Adipocyte (in vitro differentiated cells): ENCODE measurements at regions not wholly inside any gene's neighbourhood (a gene's known extent, or its start where the extent isn't known, plus 50 kb on each side); places are given as distances from the start of the nearest gene placed in this dataset.
A peak's percentile ranks its signal among the peaks of the same experiment; 100 is the strongest.

Source experiments
- DNase-seq: peaks from one replicate; pipeline ENCODE4 v3.0.0-alpha.2; 2015; ENCODE audit warnings: low read depth
- H3K27me3 ChIP-seq: replicated peaks from 2 replicates; pipeline ENCODE4 v1.7.0; 2013; ENCODE audit warnings: mild to moderate bottlenecking, low read length, moderate library complexity; ENCODE audit not compliant: control insufficient read depth, insufficient read depth
- H3K36me3 ChIP-seq: 2 replicates; pipeline ENCODE4 v1.7.0; 2013; ENCODE audit warnings: low read length, mild to moderate bottlenecking, moderate library complexity; ENCODE audit not compliant: control insufficient read depth, insufficient read depth, severe bottlenecking
- H3K4me1 ChIP-seq: 2 replicates; pipeline ENCODE4 v1.7.0; 2013; ENCODE audit warnings: mild to moderate bottlenecking, low read length, moderate library complexity; ENCODE audit not compliant: control insufficient read depth, insufficient read depth
- H3K4me3 ChIP-seq: 2 replicates; pipeline ENCODE4 v1.7.0; 2013; ENCODE audit warnings: mild to moderate bottlenecking, low read length, moderate library complexity
- H3K9ac ChIP-seq: 2 replicates; pipeline ENCODE4 v1.7.0; 2013; ENCODE audit warnings: mild to moderate bottlenecking, low read length, moderate library complexity
- H3K9me3 ChIP-seq: 2 replicates; pipeline ENCODE4 v1.7.0; 2013; ENCODE audit warnings: mild to moderate bottlenecking, low read length, moderate library complexity; ENCODE audit not compliant: control insufficient read depth

DNA sequence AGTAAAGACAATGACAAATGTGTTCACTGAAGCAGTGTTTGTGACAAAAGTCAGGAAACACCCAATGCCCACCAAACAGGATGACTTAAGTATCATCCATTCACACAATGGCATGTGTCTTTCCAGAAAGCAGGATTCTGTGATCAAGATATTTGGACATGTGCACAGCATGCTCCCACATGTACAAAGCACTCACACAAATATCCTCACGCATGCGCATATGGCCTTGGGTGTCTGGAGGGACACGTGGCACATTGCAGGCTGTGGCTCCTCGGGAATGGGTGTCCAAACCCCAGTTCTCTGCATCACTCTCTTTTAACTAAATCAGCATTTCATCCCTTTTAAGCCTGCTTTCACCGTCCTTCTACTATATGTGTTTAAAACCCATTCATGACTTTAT, 130.5 kb downstream of the KLF13 start:
- Histone ChIP-seq H3K27me3 (no peaks in the 10 kb centered on the region), H3K4me1 (peaks cover 38% of the 10 kb centered on the region), H3K36me3 (no peaks in the 10 kb centered on the region), H3K4me3 (peak overlapping the region; percentile 25), H3K9ac (peak overlapping the region; percentile 72), H3K9me3 (no peaks in the 10 kb centered on the region)
- DNase-seq, result peak; percentile 40

- H3K4me3 ChIP-seq, result peak overlapping the region; percentile 25
- no peaks in the 10 kb centered on the region for H3K9me3 ChIP-seq
- no peaks in the 10 kb centered on the region for H3K27me3 ChIP-seq
- H3K9ac ChIP-seq, result peak overlapping the region; percentile 72
- peaks cover 38% of the 10 kb centered on the region for H3K4me1 ChIP-seq
- peak; percentile 81 for DNase-seq
- H3K36me3 ChIP-seq, result no peaks in the 10 kb centered on the region
Observed at GRCh38 chr15:31457631-31458526, 131.2 kb downstream of the KLF13 start.

- H3K4me3 ChIP-seq, result no peak overlapping the region
- H3K36me3 ChIP-seq, result no peaks in the 10 kb centered on the region
- no peaks in the 10 kb centered on the region for H3K9me3 ChIP-seq
- H3K27me3 ChIP-seq, result peaks cover 3% of the 10 kb centered on the region
- no peak overlapping the region for H3K9ac ChIP-seq
- peaks cover 38% of the 10 kb centered on the region for H3K4me1 ChIP-seq
- DNase-seq, result no peak
Observed at GRCh38 chr15:31458596-31459399, 132.2 kb downstream of the KLF13 start.

- Histone ChIP-seq H3K36me3 (no peaks in the 10 kb centered on the region), H3K9ac (no peak overlapping the region), H3K9me3 (no peaks in the 10 kb centered on the region), H3K4me3 (no peak overlapping the region), H3K27me3 (peaks cover 3% of the 10 kb centered on the region), H3K4me1 (peaks cover 38% of the 10 kb centered on the region)
- no peak for DNase-seq
Observed at GRCh38 chr15:31459400-31459748, 132.7 kb downstream of the KLF13 start.

- H3K4me3 ChIP-seq, result no peak overlapping the region
- no peak overlapping the region for H3K9ac ChIP-seq
- H3K4me1 ChIP-seq, result peaks cover 38% of the 10 kb centered on the region
- H3K9me3 ChIP-seq, result no peaks in the 10 kb centered on the region
- peaks cover 8% of the 10 kb centered on the region for H3K27me3 ChIP-seq
- DNase-seq, result no peak
- H3K36me3 ChIP-seq, result no peaks in the 10 kb centered on the region
Observed at GRCh38 chr15:31461375-31461774, 134.7 kb downstream of the KLF13 start.

DNA sequence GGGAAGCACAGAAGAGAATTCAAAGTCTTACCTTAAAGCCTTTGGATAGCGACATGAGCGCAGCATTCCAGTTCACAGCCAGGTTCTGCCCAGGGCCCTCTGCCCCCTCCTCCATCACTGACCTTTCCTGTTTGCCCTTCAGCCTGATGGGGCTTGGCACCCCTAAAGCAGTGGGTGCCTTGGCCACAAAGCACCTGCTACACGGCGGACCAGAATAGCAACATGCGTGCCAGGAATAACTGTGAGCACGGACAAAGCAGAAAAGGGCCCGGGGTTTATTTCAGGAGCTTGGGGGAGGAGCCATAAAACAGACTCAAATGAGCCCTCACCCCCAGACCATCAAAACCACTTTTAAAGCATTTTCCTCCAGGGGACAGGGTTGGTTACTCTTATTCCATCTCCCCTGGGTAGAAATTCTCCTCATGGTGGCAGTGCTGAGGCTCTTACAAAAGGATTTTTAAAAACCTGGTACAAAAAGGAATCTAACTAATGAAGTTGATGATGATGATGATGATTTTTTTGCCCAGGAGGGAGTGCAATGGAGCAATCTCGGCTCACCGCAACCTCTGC, 135.4 kb downstream of the KLF13 start:
- Histone ChIP-seq H3K4me1 (peaks cover 32% of the 10 kb centered on the region), H3K9ac (no peak overlapping the region), H3K36me3 (no peaks in the 10 kb centered on the region), H3K4me3 (no peak overlapping the region), H3K27me3 (peaks cover 8% of the 10 kb centered on the region), H3K9me3 (no peaks in the 10 kb centered on the region)
- DNase-seq, result no peak

DNA sequence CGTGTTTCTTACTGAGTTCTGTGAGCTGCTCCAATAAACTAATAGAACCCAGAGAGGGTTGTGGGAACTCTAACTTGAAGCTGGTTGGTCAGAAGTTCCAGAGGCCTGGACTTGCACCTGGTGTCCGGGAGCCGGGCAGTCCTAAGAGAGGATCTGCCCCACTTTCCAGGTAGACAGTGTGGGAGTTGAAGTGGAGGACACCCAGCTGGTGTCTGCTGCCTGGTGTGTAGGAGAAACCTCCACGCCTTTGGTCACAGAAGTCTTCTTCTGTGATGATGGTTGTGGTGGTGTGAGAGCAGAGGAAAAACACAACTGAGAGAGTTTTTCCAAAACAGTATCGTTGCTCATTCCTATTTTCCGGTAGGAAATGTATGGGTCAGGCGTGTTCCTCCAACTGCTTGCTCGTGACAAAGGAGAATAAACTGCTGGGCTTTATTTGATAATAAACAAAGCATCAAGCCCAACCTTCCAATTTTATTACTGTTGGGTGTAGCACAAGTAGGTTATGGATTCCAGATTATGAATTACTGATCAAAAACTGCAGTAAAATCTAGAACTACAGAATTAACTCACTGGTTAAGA, 137.0 kb downstream of the KLF13 start:
- no peaks in the 10 kb centered on the region for H3K36me3 ChIP-seq
- no peak overlapping the region for H3K9ac ChIP-seq
- DNase-seq, result no peak
- peaks cover 18% of the 10 kb centered on the region for H3K4me1 ChIP-seq
- H3K4me3 ChIP-seq, result no peak overlapping the region
- no peaks in the 10 kb centered on the region for H3K9me3 ChIP-seq
- H3K27me3 ChIP-seq, result peaks cover 14% of the 10 kb centered on the region

- Histone ChIP-seq H3K4me3 (no peak overlapping the region), H3K27me3 (peaks cover 15% of the 10 kb centered on the region), H3K9ac (no peak overlapping the region), H3K36me3 (no peaks in the 10 kb centered on the region), H3K4me1 (peaks cover 9% of the 10 kb centered on the region), H3K9me3 (no peaks in the 10 kb centered on the region)
- no peak for DNase-seq
Observed at GRCh38 chr15:31464216-31465082, 137.8 kb downstream of the KLF13 start.

DNA sequence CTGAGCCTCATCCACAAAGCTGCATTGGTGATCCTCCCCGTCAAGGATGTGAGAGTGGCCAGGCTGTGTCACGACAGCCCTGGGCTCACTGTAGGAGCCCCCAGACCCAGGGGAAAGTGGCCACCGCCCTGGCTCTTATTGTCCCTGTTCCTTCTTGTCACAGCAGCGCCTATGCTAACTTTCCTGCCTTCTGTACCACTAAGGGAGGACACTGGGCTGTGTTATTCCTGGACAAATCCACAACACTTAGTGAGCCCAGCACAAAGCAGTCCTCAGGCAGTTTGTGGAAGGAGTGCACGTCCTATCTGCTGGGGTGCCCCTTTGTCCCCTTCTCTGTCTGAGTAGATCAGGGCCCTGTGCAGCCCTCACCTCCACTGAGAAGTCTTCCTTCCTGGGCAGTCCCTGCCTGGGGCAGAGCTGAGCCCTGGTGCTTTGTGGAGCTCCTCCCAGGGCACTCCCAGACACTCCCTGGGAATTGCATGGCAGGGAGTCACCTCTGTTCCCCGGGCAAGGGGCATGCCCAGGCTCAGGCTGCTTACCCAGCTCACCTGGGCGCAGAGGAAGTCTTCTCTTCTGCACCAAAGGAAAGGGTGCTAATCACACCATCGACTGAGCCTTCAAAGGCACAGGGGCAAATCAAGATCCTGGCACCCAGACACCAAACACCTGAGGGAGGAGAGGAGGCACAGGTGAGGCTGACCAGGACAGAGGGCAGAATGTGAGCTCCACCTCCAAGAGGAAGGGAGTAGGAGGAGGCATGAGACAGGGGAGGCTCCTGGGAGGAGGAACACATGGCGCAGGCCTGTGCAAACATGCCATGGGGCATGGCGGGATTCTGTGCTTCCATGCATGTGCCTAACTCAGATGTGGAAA, 138.7 kb downstream of the KLF13 start:
- peaks cover 9% of the 10 kb centered on the region for H3K4me1 ChIP-seq
- H3K27me3 ChIP-seq, result peaks cover 15% of the 10 kb centered on the region
- H3K9me3 ChIP-seq, result no peaks in the 10 kb centered on the region
- no peak overlapping the region for H3K9ac ChIP-seq
- no peaks in the 10 kb centered on the region for H3K36me3 ChIP-seq
- no peak overlapping the region for H3K4me3 ChIP-seq
- DNase-seq, result no peak

DNA sequence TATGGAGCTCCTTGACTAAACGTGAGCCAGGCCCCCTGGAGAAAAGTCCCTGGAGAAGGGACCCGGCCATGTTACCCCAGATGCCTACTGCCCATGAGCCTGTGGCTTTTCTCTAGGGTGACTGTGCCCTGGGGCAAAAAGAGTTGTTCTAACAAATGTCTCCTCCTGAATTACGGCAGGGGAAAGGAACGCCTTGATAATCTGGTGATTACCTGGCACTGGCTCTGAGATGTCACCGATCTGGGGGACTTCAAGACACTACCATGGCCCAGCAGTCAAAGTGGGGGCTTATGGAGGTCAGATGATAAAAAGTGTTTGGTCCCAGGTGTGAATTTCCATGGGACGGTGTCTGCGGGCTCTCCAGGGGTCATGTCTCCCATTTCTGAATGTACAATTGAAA, 140.7 kb downstream of the KLF13 start:
- no peaks in the 10 kb centered on the region for H3K9me3 ChIP-seq
- no peak overlapping the region for H3K9ac ChIP-seq
- peaks cover 15% of the 10 kb centered on the region for H3K27me3 ChIP-seq
- DNase-seq, result no peak
- H3K4me3 ChIP-seq, result no peak overlapping the region
- H3K36me3 ChIP-seq, result no peaks in the 10 kb centered on the region
- peaks cover 10% of the 10 kb centered on the region for H3K4me1 ChIP-seq
